Vagina (tissue), 2 donors: ENCODE measurements at regions not wholly inside any gene's neighbourhood (a gene's known extent, or its start where the extent isn't known, plus 50 kb on each side); places are given as distances from the start of the nearest gene placed in this dataset.

Experiments used
- CTCF ChIP-seq, 3 experiments: fragments of 450-650 bp in 2 of 3; fragments of 200-600 bp in 1 of 3; sonication (generic) in 1 of 3; IDR thresholded peaks; one replicate each; pipeline ENCODE4 v1.5.1; 2017 to 2019; ENCODE audit warnings: antibody characterized with exemption in 3 of 3, mild to moderate bottlenecking in 2 of 3, moderate library complexity in 2 of 3
- POLR2A ChIP-seq, 2 donors: fragments of 450-650 bp; IDR thresholded peaks; one replicate each; pipeline ENCODE4 v1.6.1; 2017; ENCODE audit warnings: antibody characterized with exemption in 2 of 2, mild to moderate bottlenecking in 2 of 2, moderate library complexity in 2 of 2
- POLR2AphosphoS5 ChIP-seq, 2 donors: sonication (generic); formaldehyde crosslinking; IDR thresholded peaks; one replicate each; pipeline ENCODE4 v1.9.0; 2017; ENCODE audit warnings: antibody characterized with exemption in 2 of 2, mild to moderate bottlenecking in 2 of 2, low read depth in 1 of 2; ENCODE audit not compliant: insufficient read depth in 1 of 2

GRCh38 chr11:70606951-70607330 is 208.6 kb downstream of the CTTN start:
- TF ChIP-seq CTCF (IDR thresholded peaks at IDR 0.05) = no peak
- TF ChIP-seq POLR2AphosphoS5 (IDR thresholded peaks at IDR 0.05; ENCODE audit: insufficient read depth in 1 of 2, low read depth in 1 of 2) = no peak
- no peak for TF ChIP-seq POLR2A (IDR thresholded peaks at IDR 0.05)
